ENCODE measurements at regions not wholly inside any gene's neighbourhood (a gene's known extent, or its start where the extent isn't known, plus 50 kb on each side); places are given as distances from the start of the nearest gene placed in this dataset.

DNA sequence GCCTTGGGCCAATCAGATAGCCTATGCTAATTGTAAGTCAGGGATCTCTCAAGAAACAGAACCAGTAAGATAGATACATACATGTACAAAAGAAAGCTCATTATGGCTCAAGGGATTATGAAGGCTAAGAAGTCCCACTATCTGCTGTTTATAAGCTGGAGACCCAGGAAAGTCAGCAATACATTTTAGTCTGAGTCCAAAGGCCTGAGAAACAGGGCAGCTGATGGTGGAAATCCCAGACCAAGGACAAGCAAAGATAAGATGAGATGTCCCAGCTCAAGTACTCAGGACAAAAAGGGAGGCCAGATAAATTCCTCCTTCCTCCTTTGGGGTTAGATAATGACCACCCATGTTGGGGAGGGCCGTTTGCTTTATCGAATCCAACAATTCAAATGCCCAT lies 269.9 kb downstream of the AJAP1 start:
- no peaks in the 10 kb centered on the region for H3K4me1 ChIP-seq (ENCODE audit: control insufficient read depth, insufficient read depth, low read length)
- no peak overlapping the region for H3K4me3 ChIP-seq (ENCODE audit: low read length)
- H3K27me3 ChIP-seq (ENCODE audit: control insufficient read depth, insufficient read depth, low read length) = peaks cover 4% of the 10 kb centered on the region
- no peaks in the 10 kb centered on the region for H3K9me3 ChIP-seq (replicated peaks; ENCODE audit: control insufficient read depth, low read depth, low read length)
- no peaks in the 10 kb centered on the region for H3K36me3 ChIP-seq (ENCODE audit: control insufficient read depth, insufficient read depth, low read length)
- no peak overlapping the region for H3K27ac ChIP-seq (ENCODE audit: low read length)
- DNase-seq = no peak
- 60% methylated on average over 1 of the region's 2 CpGs for WGBS (ENCODE audit: insufficient coverage)

- WGBS (ENCODE audit: insufficient coverage) = 25% methylated on average over 4 of the region's 7 CpGs
- Histone ChIP-seq H3K9me3 (replicated peaks; ENCODE audit: control insufficient read depth, low read depth, low read length) (no peaks in the 10 kb centered on the region), H3K27me3 (ENCODE audit: control insufficient read depth, insufficient read depth, low read length) (no peaks in the 10 kb centered on the region), H3K36me3 (ENCODE audit: control insufficient read depth, insufficient read depth, low read length) (no peaks in the 10 kb centered on the region), H3K4me3 (ENCODE audit: low read length) (no peak overlapping the region), H3K27ac (ENCODE audit: low read length) (no peak overlapping the region), H3K4me1 (ENCODE audit: control insufficient read depth, insufficient read depth, low read length) (no peaks in the 10 kb centered on the region)
- DNase-seq = no peak
These were observed 262.2 kb downstream of the AJAP1 start for GRCh38 chr1:4916610-4917009.

- no peak for DNase-seq
- Histone ChIP-seq H3K27ac (ENCODE audit: low read length) (no peak overlapping the region), H3K4me3 (ENCODE audit: low read length) (no peak overlapping the region), H3K4me1 (ENCODE audit: control insufficient read depth, insufficient read depth, low read length) (no peaks in the 10 kb centered on the region), H3K36me3 (ENCODE audit: control insufficient read depth, insufficient read depth, low read length) (no peaks in the 10 kb centered on the region), H3K9me3 (replicated peaks; ENCODE audit: control insufficient read depth, low read depth, low read length) (no peaks in the 10 kb centered on the region), H3K27me3 (ENCODE audit: control insufficient read depth, insufficient read depth, low read length) (no peaks in the 10 kb centered on the region)
- WGBS (ENCODE audit: insufficient coverage) = 100% methylated on average over 1 of the region's 2 CpGs
These were observed 260.7 kb downstream of the AJAP1 start for GRCh38 chr1:4915154-4915553.

DNA sequence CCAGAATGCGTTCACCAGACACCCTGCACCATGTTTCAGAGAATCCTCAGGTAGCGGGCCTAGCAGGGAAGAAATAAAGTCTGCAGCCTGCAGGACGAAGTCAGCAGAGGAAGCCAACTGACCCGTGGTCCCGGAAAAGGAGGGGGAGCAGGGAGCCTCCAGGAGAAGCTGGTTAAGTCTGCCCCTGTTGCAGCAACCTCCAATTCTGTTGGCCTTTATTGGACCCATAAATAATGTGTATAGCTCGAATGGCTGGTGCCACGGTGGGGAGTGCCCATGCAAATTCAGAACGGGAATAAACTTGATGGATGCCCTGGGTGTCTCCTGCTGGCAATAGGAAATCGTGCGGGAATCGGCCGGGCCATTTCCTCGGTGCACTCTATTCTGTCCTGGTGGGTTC lies 254.1 kb downstream of the AJAP1 start:
- no peaks in the 10 kb centered on the region for H3K4me1 ChIP-seq (ENCODE audit: control insufficient read depth, insufficient read depth, low read length)
- WGBS (ENCODE audit: insufficient coverage) = 48% methylated on average over 11 of the region's 13 CpGs

DNA sequence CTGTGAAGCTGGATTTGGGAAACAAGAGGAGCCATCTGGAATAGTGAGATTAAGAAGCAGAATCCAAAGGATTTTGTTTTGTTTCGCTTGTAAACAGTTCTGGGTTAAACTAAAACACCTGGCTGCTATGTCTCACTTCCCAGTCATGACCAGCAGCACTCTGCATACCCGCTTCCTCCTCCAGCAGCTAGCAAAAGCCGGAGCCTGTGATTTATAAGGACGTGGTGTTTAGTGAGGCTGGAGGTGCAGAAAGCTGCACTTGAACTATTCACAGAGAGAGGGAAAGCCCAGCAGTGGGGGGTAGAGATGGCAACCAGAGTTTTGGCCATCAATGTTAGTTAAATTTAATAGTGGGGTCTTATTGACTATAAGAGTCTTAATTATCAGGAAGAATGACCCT lies 240.2 kb downstream of the AJAP1 start:
- Histone ChIP-seq H3K4me3 (ENCODE audit: low read length) (no peak overlapping the region), H3K27me3 (ENCODE audit: control insufficient read depth, insufficient read depth, low read length) (peaks cover 5% of the 10 kb centered on the region)
- no CpG with 5 or more reads among the region's 4 CpGs for WGBS (ENCODE audit: insufficient coverage)

More for the DNA sequence above, 254.1 kb downstream of the AJAP1 start:
- Histone ChIP-seq H3K9me3 (replicated peaks; ENCODE audit: control insufficient read depth, low read depth, low read length) (no peaks in the 10 kb centered on the region), H3K4me3 (ENCODE audit: low read length) (no peak overlapping the region), H3K36me3 (ENCODE audit: control insufficient read depth, insufficient read depth, low read length) (no peaks in the 10 kb centered on the region), H3K27ac (ENCODE audit: low read length) (no peak overlapping the region), H3K27me3 (ENCODE audit: control insufficient read depth, insufficient read depth, low read length) (no peaks in the 10 kb centered on the region)
- no peak for DNase-seq

GRCh38 chr1:4880626-4881025 lies 226.2 kb downstream of the AJAP1 start:
- no peaks in the 10 kb centered on the region for H3K36me3 ChIP-seq (ENCODE audit: control insufficient read depth, insufficient read depth, low read length)
- peaks cover 2% of the 10 kb centered on the region for H3K27me3 ChIP-seq (ENCODE audit: control insufficient read depth, insufficient read depth, low read length)
- WGBS (ENCODE audit: insufficient coverage) = 9% methylated on average over 5 of the region's 8 CpGs
- no peak for DNase-seq
- no peak overlapping the region for H3K27ac ChIP-seq (ENCODE audit: low read length)
- H3K9me3 ChIP-seq (replicated peaks; ENCODE audit: control insufficient read depth, low read depth, low read length) = no peaks in the 10 kb centered on the region
- H3K4me1 ChIP-seq (ENCODE audit: control insufficient read depth, insufficient read depth, low read length) = no peaks in the 10 kb centered on the region
- H3K4me3 ChIP-seq (ENCODE audit: low read length) = no peak overlapping the region

More for the DNA sequence above, 240.2 kb downstream of the AJAP1 start:
- H3K27ac ChIP-seq (ENCODE audit: low read length) = no peak overlapping the region
- no peaks in the 10 kb centered on the region for H3K36me3 ChIP-seq (ENCODE audit: control insufficient read depth, insufficient read depth, low read length)
- no peaks in the 10 kb centered on the region for H3K4me1 ChIP-seq (ENCODE audit: control insufficient read depth, insufficient read depth, low read length)
- DNase-seq = no peak
- no peaks in the 10 kb centered on the region for H3K9me3 ChIP-seq (replicated peaks; ENCODE audit: control insufficient read depth, low read depth, low read length)

DNA sequence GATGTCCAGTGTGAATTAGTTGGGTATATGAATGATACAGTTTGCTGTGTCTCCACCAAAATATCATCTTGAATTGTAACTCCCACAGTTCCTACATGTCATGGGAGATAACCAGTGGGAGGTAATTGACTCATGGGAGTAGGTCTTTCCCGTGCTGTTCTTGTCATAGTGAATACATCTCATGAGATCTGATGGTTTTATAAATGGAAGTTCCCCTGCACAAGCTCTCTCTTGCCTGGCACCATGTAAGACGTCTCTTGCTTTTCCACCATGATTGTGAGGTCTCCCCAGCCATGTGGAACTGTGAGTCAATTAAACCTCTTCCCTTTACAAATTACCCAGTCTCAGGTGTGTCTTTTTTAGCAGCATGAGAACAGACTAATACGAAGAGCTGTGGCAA lies 223.0 kb downstream of the AJAP1 start:
- no peaks in the 10 kb centered on the region for H3K4me1 ChIP-seq (ENCODE audit: control insufficient read depth, insufficient read depth, low read length)
- WGBS (ENCODE audit: insufficient coverage) = 92% methylated on average over 2 of the region's 3 CpGs
- H3K27me3 ChIP-seq (ENCODE audit: control insufficient read depth, insufficient read depth, low read length) = peaks cover 2% of the 10 kb centered on the region
- H3K36me3 ChIP-seq (ENCODE audit: control insufficient read depth, insufficient read depth, low read length) = no peaks in the 10 kb centered on the region
- no peak overlapping the region for H3K27ac ChIP-seq (ENCODE audit: low read length)
- no peak overlapping the region for H3K4me3 ChIP-seq (ENCODE audit: low read length)
- H3K9me3 ChIP-seq (replicated peaks; ENCODE audit: control insufficient read depth, low read depth, low read length) = no peaks in the 10 kb centered on the region
- no peak for DNase-seq

DNA sequence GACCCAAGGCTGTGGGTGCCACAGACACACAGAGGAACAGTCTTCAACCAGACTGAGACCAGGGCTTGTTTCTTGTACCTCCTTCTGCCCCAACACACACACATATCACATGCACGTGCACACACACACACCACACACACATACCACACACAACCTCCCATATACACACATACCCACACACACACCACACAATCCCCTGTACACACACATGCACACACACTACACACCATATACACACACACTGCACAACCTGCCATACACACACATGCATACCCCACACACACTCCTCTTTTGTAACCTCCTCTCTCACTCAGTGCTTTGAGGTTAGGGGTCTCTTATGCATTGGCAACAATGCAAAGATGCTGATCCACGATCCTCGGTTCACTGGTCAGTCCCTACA lies 217.0 kb downstream of the AJAP1 start:
- H3K27ac ChIP-seq (ENCODE audit: low read length) = no peak overlapping the region
- H3K36me3 ChIP-seq (ENCODE audit: control insufficient read depth, insufficient read depth, low read length) = no peaks in the 10 kb centered on the region
- WGBS (ENCODE audit: insufficient coverage) = 89% methylated on average over 3 of the region's 3 CpGs
- DNase-seq = no peak
- no peaks in the 10 kb centered on the region for H3K27me3 ChIP-seq (ENCODE audit: control insufficient read depth, insufficient read depth, low read length)
- no peak overlapping the region for H3K4me3 ChIP-seq (ENCODE audit: low read length)
- H3K9me3 ChIP-seq (replicated peaks; ENCODE audit: control insufficient read depth, low read depth, low read length) = no peaks in the 10 kb centered on the region
- no peaks in the 10 kb centered on the region for H3K4me1 ChIP-seq (ENCODE audit: control insufficient read depth, insufficient read depth, low read length)

DNA sequence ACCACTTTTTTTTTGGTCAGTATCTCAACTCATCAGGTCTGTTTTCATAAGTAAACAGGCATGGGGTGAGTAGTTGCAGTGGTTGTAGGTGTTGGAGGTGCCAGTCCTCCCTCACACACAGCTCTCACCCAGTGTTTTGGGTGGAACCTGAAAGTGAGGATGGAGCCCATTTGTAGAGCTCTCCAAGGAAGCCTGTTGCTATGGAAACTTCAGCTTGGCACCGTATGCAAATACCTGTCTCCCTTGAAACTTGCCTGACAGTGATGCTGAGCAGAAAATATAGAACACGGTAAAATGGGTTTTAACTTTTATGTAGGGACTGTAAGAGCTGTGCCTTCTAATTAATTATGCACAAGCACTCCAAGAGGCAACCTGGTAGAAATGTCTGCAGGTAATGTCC lies 214.1 kb downstream of the AJAP1 start:
- Histone ChIP-seq H3K27me3 (ENCODE audit: control insufficient read depth, insufficient read depth, low read length) (no peaks in the 10 kb centered on the region), H3K36me3 (ENCODE audit: control insufficient read depth, insufficient read depth, low read length) (no peaks in the 10 kb centered on the region), H3K27ac (ENCODE audit: low read length) (no peak overlapping the region), H3K4me3 (ENCODE audit: low read length) (no peak overlapping the region), H3K4me1 (ENCODE audit: control insufficient read depth, insufficient read depth, low read length) (no peaks in the 10 kb centered on the region), H3K9me3 (replicated peaks; ENCODE audit: control insufficient read depth, low read depth, low read length) (no peaks in the 10 kb centered on the region)
- DNase-seq = no peak
- no CpG with 5 or more reads among the region's 2 CpGs for WGBS (ENCODE audit: insufficient coverage)

DNA sequence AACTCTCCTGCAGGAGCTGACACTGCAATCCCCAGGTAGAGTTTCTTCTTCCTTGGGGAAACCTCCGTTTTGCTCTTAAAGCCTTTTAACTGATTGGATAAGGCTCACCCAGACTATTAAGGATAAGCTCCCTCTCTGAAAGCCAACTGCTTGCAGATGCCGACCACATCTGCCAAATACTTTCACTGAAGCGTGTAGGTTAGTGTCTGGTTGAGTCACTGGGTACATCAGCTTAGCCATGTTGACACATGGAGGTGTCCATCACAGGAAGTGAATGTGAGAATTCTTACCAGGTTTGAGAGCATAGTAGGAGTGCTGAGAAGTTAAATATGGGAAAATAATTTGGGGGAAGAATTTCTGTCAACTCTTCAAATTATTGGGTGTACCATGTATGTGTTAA lies 202.0 kb downstream of the AJAP1 start:
- Histone ChIP-seq H3K4me3 (ENCODE audit: low read length) (no peak overlapping the region), H3K36me3 (ENCODE audit: control insufficient read depth, insufficient read depth, low read length) (no peaks in the 10 kb centered on the region), H3K4me1 (ENCODE audit: control insufficient read depth, insufficient read depth, low read length) (no peaks in the 10 kb centered on the region), H3K9me3 (replicated peaks; ENCODE audit: control insufficient read depth, low read depth, low read length) (no peaks in the 10 kb centered on the region), H3K27me3 (ENCODE audit: control insufficient read depth, insufficient read depth, low read length) (no peaks in the 10 kb centered on the region), H3K27ac (ENCODE audit: low read length) (no peak overlapping the region)
- DNase-seq = no peak
- WGBS (ENCODE audit: insufficient coverage) = 60% methylated on average over 2 of the region's 3 CpGs

DNA sequence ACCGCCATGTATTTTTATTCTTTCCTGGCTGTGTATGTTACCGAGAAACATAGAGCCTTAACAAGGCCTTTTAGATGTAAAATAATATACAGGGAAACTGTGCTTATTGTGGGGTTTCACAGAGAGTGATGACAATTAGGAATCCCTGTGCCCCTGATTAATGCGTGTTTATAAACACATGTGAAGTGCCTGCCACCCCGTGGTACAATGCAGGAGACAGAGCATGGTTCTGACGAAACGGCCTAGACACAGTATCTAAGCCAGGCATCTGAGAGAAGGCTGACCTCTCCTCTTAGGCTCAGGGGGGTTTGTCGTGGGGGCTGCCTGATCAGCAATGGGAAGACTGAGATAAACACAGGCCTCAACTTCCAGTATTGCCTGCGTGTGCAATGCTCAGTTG lies 200.0 kb downstream of the AJAP1 start:
- no peak overlapping the region for H3K27ac ChIP-seq (ENCODE audit: low read length)
- H3K4me1 ChIP-seq (ENCODE audit: control insufficient read depth, insufficient read depth, low read length) = no peaks in the 10 kb centered on the region
- no peak overlapping the region for H3K4me3 ChIP-seq (ENCODE audit: low read length)
- H3K9me3 ChIP-seq (replicated peaks; ENCODE audit: control insufficient read depth, low read depth, low read length) = no peaks in the 10 kb centered on the region
- no peak for DNase-seq
- WGBS (ENCODE audit: insufficient coverage) = 50% methylated on average over 2 of the region's 8 CpGs
- no peaks in the 10 kb centered on the region for H3K36me3 ChIP-seq (ENCODE audit: control insufficient read depth, insufficient read depth, low read length)
- no peaks in the 10 kb centered on the region for H3K27me3 ChIP-seq (ENCODE audit: control insufficient read depth, insufficient read depth, low read length)
